PC-9 (cell line): ENCODE measurements at regions not wholly inside any gene's neighbourhood (a gene's known extent, or its start where the extent isn't known, plus 50 kb on each side); places are given as distances from the start of the nearest gene placed in this dataset.

Experiments used
- BruUV-seq: library from RNA; stranded (reverse); fragments of 400-500 nt; replicated peaks from 2 replicates; lab custom pipeline; 2021; lab: Mats Ljungman, UMichigan
- CTCF ChIA-PET: fragments of 300-600 bp; sonication (Branson Sonifier 250); formaldehyde crosslinking; loops from one replicate; lab custom pipeline; 2022; ENCODE audit warnings: antibody characterized with exemption; lab: Charles Lee
- POLR2A ChIA-PET: fragments of 300-600 bp; sonication (Branson Sonifier 250); formaldehyde crosslinking; loops from one replicate; lab custom pipeline; 2022; ENCODE audit warnings: antibody characterized with exemption; ENCODE audit not compliant: unreplicated experiment; lab: Charles Lee
- DNase-seq, 2 experiments: peaks; one replicate each; pipeline versions ENCODE4 v3.0.0 to v3.0.0-alpha.2; 2015 to 2022; ENCODE audit warnings: mixed read lengths in 1 of 2
- H2AFZ ChIP-seq: fragments of 200-600 bp; sonication (generic); 2 replicates; pipeline ENCODE4 v1.8.1; 2017; ENCODE audit warnings: antibody characterized with exemption
- H3F3A ChIP-seq: fragments of 200-600 bp; sonication (generic); 2 replicates; pipeline ENCODE4 v1.8.1; 2017; ENCODE audit warnings: antibody characterized with exemption, mild to moderate bottlenecking, low read depth; ENCODE audit not compliant: insufficient read depth
- H3K27ac ChIP-seq: fragments of 200-600 bp; sonication (generic); 2 replicates; pipeline ENCODE4 v1.6.1; 2016; ENCODE audit warnings: mixed run types
- H3K27me3 ChIP-seq: fragments of 200-600 bp; sonication (generic); 2 replicates; pipeline ENCODE4 v1.6.1; 2016; ENCODE audit warnings: low read depth, mixed run types; ENCODE audit not compliant: insufficient read depth
- H3K36me3 ChIP-seq: fragments of 200-600 bp; sonication (generic); 2 replicates; pipeline ENCODE4 v1.6.1; 2016; ENCODE audit warnings: low read depth, mixed run types
- H3K4me1 ChIP-seq: fragments of 200-600 bp; sonication (generic); replicated peaks from 2 replicates; pipeline ENCODE4 v1.6.1; 2016; ENCODE audit warnings: mixed run types; ENCODE audit not compliant: insufficient read depth
- H3K4me2 ChIP-seq: fragments of 200-600 bp; sonication (generic); 2 replicates; pipeline ENCODE4 v1.6.1; 2017; ENCODE audit warnings: mixed run types
- H3K4me3 ChIP-seq: fragments of 200-600 bp; sonication (generic); 2 replicates; pipeline ENCODE4 v1.6.1; 2016; ENCODE audit warnings: mixed run types
- H3K79me2 ChIP-seq: fragments of 200-600 bp; sonication (generic); 2 replicates; pipeline ENCODE4 v1.6.1; 2017; ENCODE audit warnings: low read depth, mixed run types
- H3K9me2 ChIP-seq: fragments of 200-600 bp; sonication (generic); 2 replicates; pipeline ENCODE4 v1.8.1; 2017; ENCODE audit warnings: mild to moderate bottlenecking; ENCODE audit not compliant: insufficient read depth
- H3K9me3 ChIP-seq: fragments of 200-600 bp; sonication (generic); 2 replicates; pipeline ENCODE4 v1.8.1; 2016; ENCODE audit warnings: low read depth; ENCODE audit not compliant: insufficient read depth
- H4K20me1 ChIP-seq: fragments of 200-600 bp; sonication (generic); 2 replicates; pipeline ENCODE4 v1.8.1; 2017; ENCODE audit not compliant: insufficient read depth
- EZH2 ChIP-seq: fragments of 200-600 bp; sonication (generic); IDR thresholded peaks from 2 replicates; pipeline ENCODE4 v1.8.0; 2017; ENCODE audit warnings: antibody characterized with exemption, low read depth
- intact Hi-C: fragments of 100-400 bp; cut with micrococcal nuclease; formaldehyde crosslinking; loops from one replicate; pipeline ENCODE4 v1.10.0; 2022; ENCODE audit not compliant: unreplicated experiment
- TF ChIP-seq, protein P1 (sequence below): fragments of 200-600 bp; sonication (generic); conservative IDR thresholded peaks from 2 replicates; pipeline ENCODE4 v1.6.1; 2017; ENCODE audit warnings: mixed run types, antibody characterized with exemption, mild to moderate bottlenecking, moderate library complexity

GRCh38 chr22:47245786-47246185, 483.3 kb downstream of the TBC1D22A start:
- Histone ChIP-seq H3K9me3 (peaks cover 7% of the 10 kb centered on the region; the same call in 1 of the 2 replicates), H3K27ac (no peak overlapping the region), H3K4me3 (no peak overlapping the region), H2AFZ (no peak overlapping the region), H3K4me1 (no peaks in the 10 kb centered on the region), H3K36me3 (no peaks in the 10 kb centered on the region), H4K20me1 (no peaks in the 10 kb centered on the region), H3K27me3 (peaks cover 78% of the 10 kb centered on the region), H3K4me2 (no peak overlapping the region), H3K79me2 (no peaks in the 10 kb centered on the region), H3K9me2 (no peaks in the 10 kb centered on the region), H3F3A (no peaks in the 10 kb centered on the region)
- intact Hi-C loops = no loop called here
- peak in 1 of 2 experiments; percentile 8 for DNase-seq
- ChIA-PET CTCF (no interaction called here), POLR2A (no interaction called here)
- TF ChIP-seq, protein P1, sequence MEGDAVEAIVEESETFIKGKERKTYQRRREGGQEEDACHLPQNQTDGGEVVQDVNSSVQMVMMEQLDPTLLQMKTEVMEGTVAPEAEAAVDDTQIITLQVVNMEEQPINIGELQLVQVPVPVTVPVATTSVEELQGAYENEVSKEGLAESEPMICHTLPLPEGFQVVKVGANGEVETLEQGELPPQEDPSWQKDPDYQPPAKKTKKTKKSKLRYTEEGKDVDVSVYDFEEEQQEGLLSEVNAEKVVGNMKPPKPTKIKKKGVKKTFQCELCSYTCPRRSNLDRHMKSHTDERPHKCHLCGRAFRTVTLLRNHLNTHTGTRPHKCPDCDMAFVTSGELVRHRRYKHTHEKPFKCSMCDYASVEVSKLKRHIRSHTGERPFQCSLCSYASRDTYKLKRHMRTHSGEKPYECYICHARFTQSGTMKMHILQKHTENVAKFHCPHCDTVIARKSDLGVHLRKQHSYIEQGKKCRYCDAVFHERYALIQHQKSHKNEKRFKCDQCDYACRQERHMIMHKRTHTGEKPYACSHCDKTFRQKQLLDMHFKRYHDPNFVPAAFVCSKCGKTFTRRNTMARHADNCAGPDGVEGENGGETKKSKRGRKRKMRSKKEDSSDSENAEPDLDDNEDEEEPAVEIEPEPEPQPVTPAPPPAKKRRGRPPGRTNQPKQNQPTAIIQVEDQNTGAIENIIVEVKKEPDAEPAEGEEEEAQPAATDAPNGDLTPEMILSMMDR = no peak
- no peak for TF ChIP-seq EZH2
- no TSS peak for BruUV-seq

DNA sequence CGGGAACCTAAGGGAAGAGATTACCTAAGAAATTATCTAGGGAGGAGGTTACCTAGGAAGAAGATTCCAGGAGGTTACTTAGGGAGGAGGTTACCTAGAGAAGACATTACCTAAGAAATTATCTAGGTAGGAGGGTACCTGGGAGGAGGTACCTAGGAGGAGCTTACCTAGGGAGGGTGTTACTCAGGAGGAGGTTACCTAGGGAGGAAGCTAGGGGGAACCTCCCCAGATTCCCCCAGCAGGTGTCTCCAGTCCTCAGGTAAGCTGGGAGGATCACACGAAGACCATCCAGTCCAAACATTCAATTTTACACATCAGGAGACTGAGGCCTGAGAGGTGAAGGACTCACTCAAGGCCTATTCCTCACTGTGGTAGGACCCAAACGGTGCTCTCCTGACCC, 482.8 kb downstream of the TBC1D22A start:
- Histone ChIP-seq H3K9me2 (no peaks in the 10 kb centered on the region), H2AFZ (no peak overlapping the region), H3K79me2 (no peaks in the 10 kb centered on the region), H3K27me3 (peaks cover 78% of the 10 kb centered on the region), H3F3A (no peaks in the 10 kb centered on the region), H4K20me1 (no peaks in the 10 kb centered on the region), H3K36me3 (no peaks in the 10 kb centered on the region), H3K4me3 (no peak overlapping the region), H3K9me3 (peaks cover 7% of the 10 kb centered on the region; the same call in 1 of the 2 replicates), H3K27ac (no peak overlapping the region), H3K4me2 (no peak overlapping the region), H3K4me1 (no peaks in the 10 kb centered on the region)
- POLR2A ChIA-PET = no interaction called here
- intact Hi-C loops = no loop called here
- TF ChIP-seq, protein P1 = no peak
- TF ChIP-seq EZH2 = no peak
- DNase-seq = peak in 1 of 2 experiments; percentile 6
- BruUV-seq = no TSS peak
- CTCF ChIA-PET = no interaction called here

- Histone ChIP-seq H4K20me1 (no peaks in the 10 kb centered on the region), H3K9me3 (peaks cover 7% of the 10 kb centered on the region; the same call in 1 of the 2 replicates), H3K4me3 (no peak overlapping the region), H3K36me3 (no peaks in the 10 kb centered on the region), H3K27ac (no peak overlapping the region), H3K27me3 (peaks cover 60% of the 10 kb centered on the region), H3F3A (no peaks in the 10 kb centered on the region), H3K9me2 (no peaks in the 10 kb centered on the region), H3K4me1 (no peaks in the 10 kb centered on the region), H3K79me2 (no peaks in the 10 kb centered on the region), H2AFZ (no peak overlapping the region), H3K4me2 (no peak overlapping the region)
- DNase-seq = peak in 1 of 2 experiments; percentile 10
- intact Hi-C loops = no loop called here
- no peak for TF ChIP-seq EZH2
- TF ChIP-seq, protein P1 = no peak
- BruUV-seq = no TSS peak
- CTCF ChIA-PET = no interaction called here
- POLR2A ChIA-PET = no interaction called here
Measured at GRCh38 chr22:47240116-47240515, 477.7 kb downstream of the TBC1D22A start.
